H1 (cell line): ENCODE measurements at regions not wholly inside any gene's neighbourhood (a gene's known extent, or its start where the extent isn't known, plus 50 kb on each side); places are given as distances from the start of the nearest gene placed in this dataset.

Source experiments
- CTCF ChIA-PET: fragments of 300-600 bp; sonication (Branson Sonifier 250); formaldehyde crosslinking; loops from one replicate; lab custom pipeline; 2021; ENCODE audit not compliant: partially characterized antibody; lab: Charles Lee
- POLR2A ChIA-PET: fragments of 300-600 bp; sonication (Branson Sonifier 250); formaldehyde crosslinking; loops from one replicate; lab custom pipeline; 2021; ENCODE audit warnings: inconsistent platforms; ENCODE audit not compliant: partially characterized antibody; lab: Charles Lee
- DNase-seq, 2 experiments: peaks; one replicate each; pipeline versions ENCODE4 v3.0.0 to v3.0.0-alpha.2; 2010 to 2022; ENCODE audit warnings: low spot score in 2 of 2, low read depth in 1 of 2, mixed read lengths in 1 of 2
- FAIRE-seq: peaks from 2 replicates; lab custom pipeline; 2011; peaks lifted over from hg19 to GRCh38; lab: Jason Lieb, UNC
- H2AFZ ChIP-seq: 2 replicates; pipeline ENCODE4 v1.8.1; 2012; ENCODE audit warnings: low read length, inconsistent platforms
- H2AK5ac ChIP-seq: 2 replicates; pipeline ENCODE4 v1.6.1; 2013; ENCODE audit warnings: low read depth, low read length
- H2BK120ac ChIP-seq: replicated peaks from 2 replicates; pipeline ENCODE3; 2013; ENCODE audit warnings: low read depth, low read length, inconsistent platforms
- H2BK12ac ChIP-seq: 2 replicates; pipeline ENCODE4 v1.6.1; 2013; ENCODE audit warnings: low read depth, low read length
- H2BK15ac ChIP-seq: 2 replicates; pipeline ENCODE4 v1.6.1; 2013; ENCODE audit warnings: low read length
- H2BK20ac ChIP-seq: 2 replicates; pipeline ENCODE4 v1.6.1; 2013; ENCODE audit warnings: low read length
- H2BK5ac ChIP-seq: 2 replicates; pipeline ENCODE4 v1.6.1; 2013; ENCODE audit warnings: low read depth, low read length
- H3K14ac ChIP-seq: 2 replicates; pipeline ENCODE4 v1.6.1; 2013; ENCODE audit warnings: inconsistent platforms; ENCODE audit not compliant: insufficient read length
- H3K18ac ChIP-seq: 2 replicates; pipeline ENCODE4 v1.6.1; 2013; ENCODE audit warnings: low read length; ENCODE audit errors: extremely low read depth
- H3K23ac ChIP-seq: 2 replicates; pipeline ENCODE4 v1.6.1; 2013; ENCODE audit warnings: inconsistent platforms; ENCODE audit not compliant: insufficient read length
- H3K23me2 ChIP-seq: 2 replicates; pipeline ENCODE4 v1.6.1; 2013; ENCODE audit warnings: low read depth, low read length
- H3K27ac ChIP-seq: 2 replicates; pipeline ENCODE4 v1.6.1; 2011; ENCODE audit warnings: low read depth, low read length, inconsistent platforms
- H3K27me3 ChIP-seq, 4 experiments: replicated peaks in 1 of 4; 1 replicate in 1 of 4; 2 replicates in 3 of 4; pipeline versions ENCODE4 v1.6.1 to v1.8.1; 2011 to 2013; ENCODE audit warnings: low read length in 3 of 4, mild to moderate bottlenecking in 3 of 4, inconsistent platforms in 2 of 4, mixed read lengths in 2 of 4, moderate library complexity in 1 of 4; ENCODE audit not compliant: control insufficient read depth in 3 of 4, insufficient read depth in 3 of 4; ENCODE audit errors: extremely low read depth in 1 of 4
- H3K36me3 ChIP-seq, 4 experiments: 2 replicates each; pipeline versions ENCODE4 v1.6.1 to v1.8.1; 2011 to 2013; ENCODE audit warnings: mild to moderate bottlenecking in 4 of 4, low read length in 3 of 4, moderate library complexity in 2 of 4, control low read depth in 1 of 4, inconsistent platforms in 1 of 4; ENCODE audit not compliant: insufficient read depth in 4 of 4, control insufficient read depth in 2 of 4
- H3K4ac ChIP-seq: replicated peaks from 2 replicates; pipeline ENCODE3; 2013; ENCODE audit warnings: low read length, low read depth, mixed read lengths, inconsistent platforms; ENCODE audit not compliant: insufficient read length
- H3K4me1 ChIP-seq, 4 experiments: replicated peaks in 1 of 4; 1 replicate in 1 of 4; 2 replicates in 3 of 4; pipeline versions ENCODE4 v1.6.1 to v1.8.1; 2011 to 2013; ENCODE audit warnings: low read length in 3 of 4, inconsistent platforms in 2 of 4, mixed read lengths in 1 of 4; ENCODE audit not compliant: insufficient read depth in 4 of 4, control insufficient read depth in 3 of 4
- H3K4me2 ChIP-seq, 2 experiments: 2 replicates each; pipeline versions ENCODE4 v1.6.1 to v1.8.1; 2011 to 2013; ENCODE audit warnings: low read depth in 2 of 2, low read length in 2 of 2, control low read depth in 1 of 2, inconsistent platforms in 1 of 2, mild to moderate bottlenecking in 1 of 2; ENCODE audit not compliant: insufficient read depth in 1 of 2
- H3K4me3 ChIP-seq, 4 experiments: fragments of 200-600, 300-600 bp in 1 of 4; sonication (generic), shearing (Covaris generic), sonication (Bioruptor Twin) in 1 of 4; 2 replicates each; pipeline versions ENCODE4 v1.5.1 to v1.8.1; 2011 to 2016; ENCODE audit warnings: low read length in 4 of 4, low read depth in 3 of 4, control low read depth in 2 of 4, inconsistent platforms in 2 of 4, mild to moderate bottlenecking in 2 of 4, mixed read lengths in 1 of 4, moderate library complexity in 1 of 4; ENCODE audit not compliant: insufficient read depth in 2 of 4; ENCODE audit errors: extremely low read depth in 1 of 4
- H3K56ac ChIP-seq: replicated peaks from 2 replicates; pipeline ENCODE3; 2013; ENCODE audit warnings: low read depth, mild to moderate bottlenecking, mixed read lengths, low read length, inconsistent platforms; ENCODE audit not compliant: insufficient read length
- H3K79me1 ChIP-seq: 2 replicates; pipeline ENCODE4 v1.6.1; 2013; ENCODE audit warnings: low read depth, low read length, control low read depth
- H3K79me2 ChIP-seq, 2 experiments: 2 replicates each; pipeline versions ENCODE4 v1.6.1 to v1.8.1; 2012 to 2013; ENCODE audit warnings: low read length in 2 of 2, mild to moderate bottlenecking in 2 of 2, inconsistent platforms in 1 of 2; ENCODE audit not compliant: insufficient read depth in 2 of 2, control insufficient read depth in 1 of 2
- H3K9ac ChIP-seq, 4 experiments: replicated peaks in 1 of 4; 1 replicate in 1 of 4; 2 replicates in 3 of 4; pipeline versions ENCODE4 v1.6.1 to v1.8.1; 2011 to 2013; ENCODE audit warnings: low read depth in 3 of 4, low read length in 3 of 4, control low read depth in 2 of 4, mild to moderate bottlenecking in 2 of 4, moderate library complexity in 2 of 4, inconsistent platforms in 1 of 4; ENCODE audit errors: extremely low read depth in 1 of 4
- H3K9me3 ChIP-seq, 2 experiments: 2 replicates each; pipeline versions ENCODE4 v1.6.1 to v1.8.1; 2012 to 2013; ENCODE audit warnings: mild to moderate bottlenecking in 2 of 2, moderate library complexity in 2 of 2, control low read depth in 1 of 2, inconsistent platforms in 1 of 2, low read depth in 1 of 2, low read length in 1 of 2, mixed read lengths in 1 of 2; ENCODE audit not compliant: insufficient read depth in 2 of 2
- H4K20me1 ChIP-seq, 2 experiments: replicated peaks in 1 of 2; 2 replicates each; pipeline versions ENCODE3 to v1.8.1; 2011 to 2013; ENCODE audit warnings: inconsistent platforms in 2 of 2, low read length in 2 of 2, mild to moderate bottlenecking in 1 of 2; ENCODE audit not compliant: insufficient read depth in 2 of 2, control insufficient read depth in 1 of 2
- H4K5ac ChIP-seq: 2 replicates; pipeline ENCODE4 v1.6.1; 2013; ENCODE audit warnings: low read length, low read depth, mixed read lengths, inconsistent platforms; ENCODE audit not compliant: insufficient read length
- H4K8ac ChIP-seq: 2 replicates; pipeline ENCODE4 v1.8.0; 2013; ENCODE audit warnings: mild to moderate bottlenecking, moderate library complexity, low read length, inconsistent platforms; ENCODE audit not compliant: insufficient read depth; ENCODE audit errors: extremely low read depth
- H4K91ac ChIP-seq: replicated peaks from 2 replicates; pipeline ENCODE3; 2013; ENCODE audit warnings: low read length, mixed read lengths, inconsistent platforms; ENCODE audit not compliant: insufficient read length
- CBX5 ChIP-seq: fragments of 300-800, 300-1000 bp; sonication (generic); IDR thresholded peaks from 2 replicates; pipeline ENCODE4 v1.7.1; 2016; ENCODE audit warnings: antibody characterized with exemption, low read length, low read depth
- CREB1 ChIP-seq: IDR thresholded peaks from 2 replicates; pipeline ENCODE4 v1.6.1; 2012; ENCODE audit warnings: inconsistent platforms
- JUN ChIP-seq: IDR thresholded peaks from 2 replicates; pipeline ENCODE4 v1.6.1; 2011; ENCODE audit warnings: low read depth, mild to moderate bottlenecking, improper control_type of control experiment, low read length
- NRF1 ChIP-seq: IDR thresholded peaks from 2 replicates; pipeline ENCODE4 v1.6.1; 2011; ENCODE audit warnings: mild to moderate bottlenecking, low read depth, low read length, improper control_type of control experiment
- RAD21 ChIP-seq, 2 experiments: IDR thresholded peaks in 1 of 2; conservative IDR thresholded peaks in 1 of 2; 2 replicates each; pipeline ENCODE4 v1.6.1; 2011; ENCODE audit warnings: low read depth in 2 of 2, low read length in 2 of 2, improper control_type of control experiment in 1 of 2, inconsistent platforms in 1 of 2, mild to moderate bottlenecking in 1 of 2, moderate library complexity in 1 of 2
- SUZ12 ChIP-seq: fragments of 200-600 bp; sonication (generic); IDR thresholded peaks from 2 replicates; pipeline ENCODE4 v1.6.1; 2012; ENCODE audit warnings: mild to moderate bottlenecking, inconsistent platforms, low read length, moderate library complexity, mixed read lengths
- TCF12 ChIP-seq: IDR thresholded peaks from 2 replicates; pipeline ENCODE4 v1.6.1; 2011; ENCODE audit warnings: low read depth, mild to moderate bottlenecking, low read length
- USF2 ChIP-seq: IDR thresholded peaks from 2 replicates; pipeline ENCODE4 v1.6.1; 2011; ENCODE audit warnings: low read length, improper control_type of control experiment
- ZNF274 ChIP-seq: IDR thresholded peaks from 2 replicates; pipeline ENCODE4 v1.7.0; 2012; ENCODE audit warnings: low read length, borderline replicate concordance; ENCODE audit errors: extremely low read depth
- WGBS, 2 experiments: shearing (Covaris generic) in 1 of 2; methylation state at CpG; one replicate each; pipeline versions ENCODE4 v1.1.6 to v1.1.7; 2013 to 2015; ENCODE audit warnings: low lambda C conversion rate in 2 of 2, mixed read lengths in 2 of 2, inconsistent platforms in 1 of 2, low coverage in 1 of 2, missing lambda C conversion rate in 1 of 2; ENCODE audit not compliant: insufficient replicate concordance in 2 of 2, insufficient coverage in 1 of 2, insufficient read length in 1 of 2; ENCODE audit errors: extremely low coverage in 1 of 2, missing lambda C conversion rate in 1 of 2; 5-methylcytosine and 5-hydroxymethylcytosine counted together

GRCh38 chr12:48420039-48420775 is 52.2 kb upstream of the ANP32D start:
- H2BK20ac ChIP-seq = no peak overlapping the region
- DNase-seq = no peak
- no peak overlapping the region for H2AFZ ChIP-seq
- H3K79me2 ChIP-seq = no peaks in the 10 kb centered on the region
- H2BK15ac ChIP-seq = no peak overlapping the region
- no peak overlapping the region for H2BK12ac ChIP-seq
- no peak overlapping the region for H3K23ac ChIP-seq
- peaks cover 0 to 1% (median 0%) of the 10 kb centered on the region in 4 experiments; a peak in 2 of 7 replicates for H3K4me1 ChIP-seq
- CTCF ChIA-PET = no interaction called here
- no peak overlapping the region for H3K56ac ChIP-seq
- TF ChIP-seq NRF1 (no peak), RAD21 (IDR thresholded peaks at IDR 0.05 in 1 of 2, conservative IDR thresholded peaks at IDR 0.05 in 1 of 2; ENCODE audit: low read depth in 2 of 2, low read length in 2 of 2) (no peak), USF2 (no peak), TCF12 (0 out of 2 replicates have a peak, but pooled peaks have one; percentile 23), JUN (no peak), CREB1 (no peak), CBX5 (no peak), SUZ12 (no peak), ZNF274 (no peak)
- TF ChIP-seq, all 59 proteins: peak for 1
- H3K9ac ChIP-seq = no peak overlapping the region
- no peak overlapping the region for H4K5ac ChIP-seq
- no peak overlapping the region for H3K4ac ChIP-seq
- H3K36me3 ChIP-seq = no peaks in the 10 kb centered on the region
- no peak overlapping the region for H2AK5ac ChIP-seq
- peaks cover under 1 to 11% of the 10 kb centered on the region in 2 experiments; a peak in 1 of 4 replicates for H3K9me3 ChIP-seq
- WGBS, 2 experiments = 59% methylated on average over 3 of the region's 3 CpGs; no CpG with 5 or more reads in 1 of the 2 experiments
- FAIRE-seq = no peak
- H3K27me3 ChIP-seq = peaks cover 0 to 3% (median 0%) of the 10 kb centered on the region in 4 experiments; a peak in 3 of 7 replicates
- no peak overlapping the region for H3K14ac ChIP-seq
- no peaks in the 10 kb centered on the region for H3K79me1 ChIP-seq
- no peak overlapping the region for H4K8ac ChIP-seq
- POLR2A ChIA-PET = no interaction called here
- H3K18ac ChIP-seq = no peak overlapping the region
- no peak overlapping the region for H3K4me3 ChIP-seq
- H2BK5ac ChIP-seq = no peak overlapping the region
- no peak overlapping the region for H3K27ac ChIP-seq
- no peak overlapping the region for H2BK120ac ChIP-seq
- no peaks in the 10 kb centered on the region for H4K20me1 ChIP-seq
- 0 out of 4 replicates have a peak overlapping the region, but pooled peaks of 1 of the 2 experiments have one; percentile 11 for H3K4me2 ChIP-seq
- no peak overlapping the region for H4K91ac ChIP-seq
- H3K23me2 ChIP-seq = no peaks in the 10 kb centered on the region
